ENCODE measurements at regions not wholly inside any gene's neighbourhood (a gene's known extent, or its start where the extent isn't known, plus 50 kb on each side); places are given as distances from the start of the nearest gene placed in this dataset.

DNA sequence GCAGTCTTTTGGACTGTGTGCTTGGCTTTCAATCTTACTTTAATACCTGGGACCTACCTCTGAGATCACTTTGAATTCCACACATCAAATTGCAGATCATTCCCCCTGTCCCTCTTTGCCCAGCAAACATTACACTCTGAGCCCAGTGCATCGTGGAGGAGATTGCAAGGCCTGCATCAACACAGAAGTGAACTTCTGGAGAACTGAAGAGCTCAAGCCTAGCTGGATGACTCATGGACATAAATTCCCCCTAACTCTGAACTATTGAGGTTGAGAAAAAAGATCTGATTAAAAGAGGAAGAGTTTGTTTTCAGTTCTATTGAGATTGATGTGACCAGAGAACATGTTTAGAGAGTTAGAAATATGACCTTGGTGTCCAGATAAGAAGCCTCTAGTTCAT is 316.0 kb upstream of the DMAC1 start:
- Histone ChIP-seq H3K27me3 (ENCODE audit: insufficient read depth, low read depth, severe bottlenecking) (no peaks in the 10 kb centered on the region), H3K9me3 (ENCODE audit: severe bottlenecking) (no peaks in the 10 kb centered on the region), H3K36me3 (no peaks in the 10 kb centered on the region), H3K27ac (no peak overlapping the region), H3K4me3 (ENCODE audit: low read depth, low read length) (no peak overlapping the region)
- TF ChIP-seq, protein P1, sequence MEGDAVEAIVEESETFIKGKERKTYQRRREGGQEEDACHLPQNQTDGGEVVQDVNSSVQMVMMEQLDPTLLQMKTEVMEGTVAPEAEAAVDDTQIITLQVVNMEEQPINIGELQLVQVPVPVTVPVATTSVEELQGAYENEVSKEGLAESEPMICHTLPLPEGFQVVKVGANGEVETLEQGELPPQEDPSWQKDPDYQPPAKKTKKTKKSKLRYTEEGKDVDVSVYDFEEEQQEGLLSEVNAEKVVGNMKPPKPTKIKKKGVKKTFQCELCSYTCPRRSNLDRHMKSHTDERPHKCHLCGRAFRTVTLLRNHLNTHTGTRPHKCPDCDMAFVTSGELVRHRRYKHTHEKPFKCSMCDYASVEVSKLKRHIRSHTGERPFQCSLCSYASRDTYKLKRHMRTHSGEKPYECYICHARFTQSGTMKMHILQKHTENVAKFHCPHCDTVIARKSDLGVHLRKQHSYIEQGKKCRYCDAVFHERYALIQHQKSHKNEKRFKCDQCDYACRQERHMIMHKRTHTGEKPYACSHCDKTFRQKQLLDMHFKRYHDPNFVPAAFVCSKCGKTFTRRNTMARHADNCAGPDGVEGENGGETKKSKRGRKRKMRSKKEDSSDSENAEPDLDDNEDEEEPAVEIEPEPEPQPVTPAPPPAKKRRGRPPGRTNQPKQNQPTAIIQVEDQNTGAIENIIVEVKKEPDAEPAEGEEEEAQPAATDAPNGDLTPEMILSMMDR (IDR thresholded peaks at IDR 0.05; ENCODE audit: low read depth, low read length), result no peak
- DNase-seq, result no peak

DNA sequence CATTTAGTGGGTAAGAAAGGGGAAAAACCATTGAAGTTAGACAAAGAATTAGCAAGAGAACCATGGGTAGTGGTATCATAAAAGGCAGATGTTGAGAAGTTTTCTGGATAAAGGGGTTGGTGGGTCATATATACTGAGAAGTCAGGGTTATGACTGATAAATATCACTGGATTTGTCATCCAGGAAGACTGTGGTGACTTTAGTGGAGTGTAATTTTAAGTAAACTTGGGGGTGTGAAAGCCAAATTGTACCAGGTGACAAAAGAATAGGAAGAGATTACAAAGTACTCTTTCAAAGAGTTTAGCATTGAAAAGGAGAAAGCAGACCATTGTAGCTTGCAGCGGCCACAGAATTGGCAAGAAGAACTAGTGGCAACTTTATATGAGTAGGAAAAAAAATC is 315.2 kb upstream of the DMAC1 start:
- TF ChIP-seq, protein P1 (IDR thresholded peaks at IDR 0.05; ENCODE audit: low read depth, low read length), result no peak

GRCh38 chr9:8106362-8106761 is 306.8 kb upstream of the DMAC1 start:
- Histone ChIP-seq H3K27ac (no peak overlapping the region), H3K36me3 (no peaks in the 10 kb centered on the region), H3K4me3 (ENCODE audit: low read depth, low read length) (no peak overlapping the region), H3K27me3 (ENCODE audit: insufficient read depth, low read depth, severe bottlenecking) (no peaks in the 10 kb centered on the region), H3K9me3 (ENCODE audit: severe bottlenecking) (no peaks in the 10 kb centered on the region)
- DNase-seq, result no peak
- TF ChIP-seq, protein P1 (IDR thresholded peaks at IDR 0.05; ENCODE audit: low read depth, low read length), result no peak

More for the DNA sequence above, 315.2 kb upstream of the DMAC1 start:
- DNase-seq, result no peak
- no peaks in the 10 kb centered on the region for H3K9me3 ChIP-seq (ENCODE audit: severe bottlenecking)
- H3K27me3 ChIP-seq (ENCODE audit: insufficient read depth, low read depth, severe bottlenecking), result no peaks in the 10 kb centered on the region
- H3K4me3 ChIP-seq (ENCODE audit: low read depth, low read length), result no peak overlapping the region
- H3K27ac ChIP-seq, result no peak overlapping the region
- H3K36me3 ChIP-seq, result no peaks in the 10 kb centered on the region

DNA sequence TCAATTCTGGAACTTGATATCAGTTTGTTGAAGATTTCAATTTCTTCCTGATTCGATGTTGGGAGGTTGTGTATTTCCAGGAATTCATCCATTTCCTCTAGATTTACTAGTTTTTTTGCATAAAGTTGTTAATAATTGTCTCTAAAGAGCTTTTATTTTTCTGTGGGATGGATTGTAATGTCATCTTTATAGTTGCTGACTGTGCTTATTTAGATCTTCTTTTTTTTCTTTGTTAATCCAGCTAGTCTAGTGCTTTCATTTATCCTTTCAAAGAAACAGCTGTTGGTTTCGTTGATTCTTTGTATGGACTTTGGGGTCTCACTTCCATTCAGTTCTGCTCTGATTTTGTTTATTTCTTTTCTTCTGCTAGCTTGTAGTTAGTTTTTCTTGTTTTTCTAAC is 302.0 kb upstream of the DMAC1 start:
- DNase-seq, result no peak
- no peaks in the 10 kb centered on the region for H3K36me3 ChIP-seq
- TF ChIP-seq, protein P1 (IDR thresholded peaks at IDR 0.05; ENCODE audit: low read depth, low read length), result no peak
- H3K4me3 ChIP-seq (ENCODE audit: low read depth, low read length), result no peak overlapping the region
- no peak overlapping the region for H3K27ac ChIP-seq
- no peaks in the 10 kb centered on the region for H3K27me3 ChIP-seq (ENCODE audit: insufficient read depth, low read depth, severe bottlenecking)
- H3K9me3 ChIP-seq (ENCODE audit: severe bottlenecking), result no peaks in the 10 kb centered on the region

- H3K4me3 ChIP-seq (ENCODE audit: low read depth, low read length), result no peak overlapping the region
- TF ChIP-seq, protein P1 (IDR thresholded peaks at IDR 0.05; ENCODE audit: low read depth, low read length), result no peak
- no peaks in the 10 kb centered on the region for H3K9me3 ChIP-seq (ENCODE audit: severe bottlenecking)
- no peak for DNase-seq
- H3K27me3 ChIP-seq (ENCODE audit: insufficient read depth, low read depth, severe bottlenecking), result no peaks in the 10 kb centered on the region
- H3K27ac ChIP-seq, result no peak overlapping the region
- no peaks in the 10 kb centered on the region for H3K36me3 ChIP-seq
Measured at GRCh38 chr9:8096091-8096490, 296.5 kb upstream of the DMAC1 start.

- H3K27me3 ChIP-seq (ENCODE audit: insufficient read depth, low read depth, severe bottlenecking), result no peaks in the 10 kb centered on the region
- H3K4me3 ChIP-seq (ENCODE audit: low read depth, low read length), result no peak overlapping the region
- DNase-seq, result no peak
- H3K36me3 ChIP-seq, result no peaks in the 10 kb centered on the region
- TF ChIP-seq, protein P1 (IDR thresholded peaks at IDR 0.05; ENCODE audit: low read depth, low read length), result no peak
- no peaks in the 10 kb centered on the region for H3K9me3 ChIP-seq (ENCODE audit: severe bottlenecking)
- H3K27ac ChIP-seq, result no peak overlapping the region
Measured at GRCh38 chr9:8095672-8096086, 296.1 kb upstream of the DMAC1 start.
